ENCODE measurements at regions not wholly inside any gene's neighbourhood (a gene's known extent, or its start where the extent isn't known, plus 50 kb on each side); places are given as distances from the start of the nearest gene placed in this dataset.

- Histone ChIP-seq H3K9ac (ENCODE audit: low read length in 3 of 3) (no peak overlapping the region), H3K36me3 (ENCODE audit: control insufficient read depth in 2 of 3, insufficient read depth in 3 of 3, low read length in 3 of 3) (no peaks in the 10 kb centered on the region), H3K4me1 (ENCODE audit: control insufficient read depth in 2 of 3, insufficient read depth in 2 of 3, low read depth in 1 of 3, low read length in 3 of 3) (no peaks in the 10 kb centered on the region), H3K27ac (ENCODE audit: low read depth in 2 of 2, low read length in 2 of 2) (no peak overlapping the region), H3K9me3 (ENCODE audit: control insufficient read depth in 2 of 3, insufficient read depth in 1 of 3, low read length in 3 of 3) (no peaks in the 10 kb centered on the region), H3K4me3 (ENCODE audit: low read length in 3 of 3) (no peak overlapping the region), H3K27me3 (ENCODE audit: control insufficient read depth, insufficient read depth, low read length) (no peaks in the 10 kb centered on the region)
- FAIRE-seq (no peak), DNase-seq (no peak)
- intact Hi-C loops (cut with DNase I), result no loop called here
- TF ChIP-seq CTCF (IDR thresholded peaks at IDR 0.05; ENCODE audit: borderline replicate concordance, extremely low read depth, insufficient read depth), result no peak
Measured at GRCh38 chr14:28886940-28887339, 120.4 kb downstream of the FOXG1 start.

- H3K4me3 ChIP-seq (ENCODE audit: low read length in 3 of 3), result no peak overlapping the region
- H3K27me3 ChIP-seq (ENCODE audit: control insufficient read depth, insufficient read depth, low read length), result no peaks in the 10 kb centered on the region
- FAIRE-seq (no peak), DNase-seq (no peak)
- H3K36me3 ChIP-seq (ENCODE audit: control insufficient read depth in 2 of 3, insufficient read depth in 3 of 3, low read length in 3 of 3), result no peaks in the 10 kb centered on the region
- no peak for TF ChIP-seq CTCF (IDR thresholded peaks at IDR 0.05; ENCODE audit: borderline replicate concordance, extremely low read depth, insufficient read depth)
- no peak overlapping the region for H3K9ac ChIP-seq (ENCODE audit: low read length in 3 of 3)
- no peaks in the 10 kb centered on the region for H3K9me3 ChIP-seq (ENCODE audit: control insufficient read depth in 2 of 3, insufficient read depth in 1 of 3, low read length in 3 of 3)
- no peaks in the 10 kb centered on the region for H3K4me1 ChIP-seq (ENCODE audit: control insufficient read depth in 2 of 3, insufficient read depth in 2 of 3, low read depth in 1 of 3, low read length in 3 of 3)
- no peak overlapping the region for H3K27ac ChIP-seq (ENCODE audit: low read depth in 2 of 2, low read length in 2 of 2)
- intact Hi-C loops (cut with DNase I), result no loop called here
Measured at GRCh38 chr14:28895389-28895788, 128.8 kb downstream of the FOXG1 start.

DNA sequence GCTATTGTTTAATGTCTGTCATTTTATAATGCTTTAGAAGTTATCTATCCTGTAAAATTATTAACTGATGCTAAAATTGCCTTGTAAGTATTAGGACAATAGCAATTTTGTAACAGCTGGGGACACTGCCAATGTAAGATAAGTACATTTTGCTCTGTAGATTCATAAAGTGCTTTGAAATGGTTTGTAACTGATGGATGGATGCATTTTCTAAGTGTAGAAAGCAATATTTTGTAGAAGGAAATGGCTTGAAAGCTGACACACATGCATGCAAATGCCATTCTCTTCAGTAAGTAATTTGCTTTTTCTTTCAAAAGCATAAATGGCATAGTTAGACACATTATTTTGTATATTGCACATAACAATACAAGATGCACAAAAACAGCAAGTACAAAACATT is 129.8 kb downstream of the FOXG1 start:
- Histone ChIP-seq H3K4me1 (ENCODE audit: control insufficient read depth in 2 of 3, insufficient read depth in 2 of 3, low read depth in 1 of 3, low read length in 3 of 3) (no peaks in the 10 kb centered on the region), H3K4me3 (ENCODE audit: low read length in 3 of 3) (no peak overlapping the region), H3K27ac (ENCODE audit: low read depth in 2 of 2, low read length in 2 of 2) (no peak overlapping the region), H3K36me3 (ENCODE audit: control insufficient read depth in 2 of 3, insufficient read depth in 3 of 3, low read length in 3 of 3) (no peaks in the 10 kb centered on the region), H3K9ac (ENCODE audit: low read length in 3 of 3) (no peak overlapping the region), H3K9me3 (ENCODE audit: control insufficient read depth in 2 of 3, insufficient read depth in 1 of 3, low read length in 3 of 3) (no peaks in the 10 kb centered on the region), H3K27me3 (ENCODE audit: control insufficient read depth, insufficient read depth, low read length) (no peaks in the 10 kb centered on the region)
- no peak for DNase-seq
- intact Hi-C loops (cut with DNase I), result no loop called here
- no peak for FAIRE-seq
- no peak for TF ChIP-seq CTCF (IDR thresholded peaks at IDR 0.05; ENCODE audit: borderline replicate concordance, extremely low read depth, insufficient read depth)

- no peaks in the 10 kb centered on the region for H3K27me3 ChIP-seq (ENCODE audit: control insufficient read depth, insufficient read depth, low read length)
- no peak overlapping the region for H3K27ac ChIP-seq (ENCODE audit: low read depth in 2 of 2, low read length in 2 of 2)
- H3K4me1 ChIP-seq (ENCODE audit: control insufficient read depth in 2 of 3, insufficient read depth in 2 of 3, low read depth in 1 of 3, low read length in 3 of 3), result no peaks in the 10 kb centered on the region
- no peaks in the 10 kb centered on the region for H3K9me3 ChIP-seq (ENCODE audit: control insufficient read depth in 2 of 3, insufficient read depth in 1 of 3, low read length in 3 of 3)
- TF ChIP-seq CTCF (IDR thresholded peaks at IDR 0.05; ENCODE audit: borderline replicate concordance, extremely low read depth, insufficient read depth), result no peak
- no peak overlapping the region for H3K4me3 ChIP-seq (ENCODE audit: low read length in 3 of 3)
- FAIRE-seq (no peak), DNase-seq (no peak)
- intact Hi-C loops (cut with DNase I), result no loop called here
- H3K36me3 ChIP-seq (ENCODE audit: control insufficient read depth in 2 of 3, insufficient read depth in 3 of 3, low read length in 3 of 3), result no peaks in the 10 kb centered on the region
- no peak overlapping the region for H3K9ac ChIP-seq (ENCODE audit: low read length in 3 of 3)
Measured at GRCh38 chr14:28901631-28902030, 135.0 kb downstream of the FOXG1 start.
